A549 (cell line): ENCODE measurements at regions not wholly inside any gene's neighbourhood (a gene's known extent, or its start where the extent isn't known, plus 50 kb on each side); places are given as distances from the start of the nearest gene placed in this dataset.

ENCODE experiments used
- HDAC2 ChIP-seq: fragments of 200-600 bp; sonication (generic); IDR thresholded peaks from 2 replicates; pipeline ENCODE4 v1.6.1; 2016
- JUN ChIP-seq, 2 experiments: fragments of >200 bp; sonication (Bioruptor Twin); formaldehyde crosslinking; IDR thresholded peaks; 2 replicates in 1 of 2; 3 replicates in 1 of 2; pipeline ENCODE4 v1.6.1; 2016 to 2017
- JUNB ChIP-seq: fragments of >200 bp; sonication (Bioruptor Twin); formaldehyde crosslinking; IDR thresholded peaks from 2 replicates; pipeline ENCODE4 v1.6.1; 2016
- MAX ChIP-seq: IDR thresholded peaks from 2 replicates; pipeline ENCODE4 v1.6.1; 2012
- MYC ChIP-seq: IDR thresholded peaks from 2 replicates; pipeline ENCODE4 v1.6.1; 2012; ENCODE audit warnings: mild to moderate bottlenecking, inconsistent platforms, low read length, improper control_type of control experiment, borderline replicate concordance
- PBX3 ChIP-seq: IDR thresholded peaks from 2 replicates; pipeline ENCODE4 v1.6.1; 2012
- RARB ChIP-seq: fragments of 250-450 bp; sonication (Bioruptor Pico); IDR thresholded peaks from 2 replicates; pipeline ENCODE4 v1.8.0; 2021; ENCODE audit warnings: mild to moderate bottlenecking, moderate library complexity
- REST ChIP-seq: fragments of 200-600 bp; sonication (generic); IDR thresholded peaks from 2 replicates; pipeline ENCODE4 v1.6.1; 2016; ENCODE audit warnings: antibody characterized with exemption, mild to moderate bottlenecking, moderate library complexity
- RFX5 ChIP-seq: fragments of 450-650 bp; IDR thresholded peaks from 2 replicates; pipeline ENCODE4 v1.7.1; 2014; ENCODE audit warnings: antibody characterized with exemption, mild to moderate bottlenecking, moderate library complexity
- TF ChIP-seq, protein P1 (sequence below): fragments of >200 bp; sonication (Bioruptor Twin); formaldehyde crosslinking; IDR thresholded peaks from 3 replicates; pipeline ENCODE4 v1.5.1; 2016
- TF ChIP-seq, protein P2 (sequence below): fragments of 250-450 bp; sonication (Bioruptor Pico); IDR thresholded peaks from 2 replicates; pipeline ENCODE4 v1.5.0; 2021; ENCODE audit warnings: mild to moderate bottlenecking, moderate library complexity, borderline replicate concordance

DNA sequence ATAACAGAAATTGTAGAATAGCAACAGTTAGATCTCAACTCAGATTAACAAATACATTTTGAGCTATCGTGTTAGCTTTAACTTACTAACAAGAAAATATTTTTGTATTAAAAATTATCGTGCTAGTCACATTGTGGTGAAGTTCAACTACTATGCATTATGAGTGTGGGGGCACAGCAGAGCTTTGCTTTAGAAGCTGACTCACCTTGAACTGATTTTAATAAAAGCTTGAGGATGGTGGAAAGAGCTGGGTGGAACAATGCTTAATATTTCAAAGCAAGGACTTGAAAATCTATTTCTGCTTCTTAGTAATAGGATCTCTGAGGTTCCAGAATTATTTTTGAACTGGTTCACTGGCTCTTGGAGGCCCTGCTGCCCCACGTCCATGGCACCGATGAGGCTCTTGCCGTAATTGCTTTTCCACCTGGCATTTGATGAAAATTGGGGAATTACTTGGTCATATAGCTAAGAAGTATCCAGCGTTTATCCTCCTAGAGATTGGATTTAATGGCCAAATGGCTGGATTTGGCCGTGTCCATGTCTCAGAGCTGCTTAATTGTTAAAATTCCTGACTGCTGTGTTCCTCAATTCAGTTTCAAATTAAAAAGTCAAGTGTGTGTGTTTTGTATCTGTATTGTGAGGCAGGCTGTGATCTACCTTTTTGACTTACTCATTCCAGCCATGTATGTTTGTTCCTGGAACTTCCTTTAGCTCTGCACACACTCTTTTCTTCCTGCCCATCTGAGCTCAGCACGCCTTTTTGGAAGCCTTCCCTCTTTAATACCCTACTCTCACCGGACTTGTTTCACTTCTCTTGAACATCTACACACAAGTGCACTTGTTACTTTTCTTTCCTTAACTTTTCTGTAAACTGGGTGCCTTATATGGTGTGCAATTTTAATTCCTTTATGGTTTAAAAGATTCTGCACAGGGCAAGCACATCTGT lies 66.6 kb upstream of the LIMCH1 start:
- TF ChIP-seq, protein P1, sequence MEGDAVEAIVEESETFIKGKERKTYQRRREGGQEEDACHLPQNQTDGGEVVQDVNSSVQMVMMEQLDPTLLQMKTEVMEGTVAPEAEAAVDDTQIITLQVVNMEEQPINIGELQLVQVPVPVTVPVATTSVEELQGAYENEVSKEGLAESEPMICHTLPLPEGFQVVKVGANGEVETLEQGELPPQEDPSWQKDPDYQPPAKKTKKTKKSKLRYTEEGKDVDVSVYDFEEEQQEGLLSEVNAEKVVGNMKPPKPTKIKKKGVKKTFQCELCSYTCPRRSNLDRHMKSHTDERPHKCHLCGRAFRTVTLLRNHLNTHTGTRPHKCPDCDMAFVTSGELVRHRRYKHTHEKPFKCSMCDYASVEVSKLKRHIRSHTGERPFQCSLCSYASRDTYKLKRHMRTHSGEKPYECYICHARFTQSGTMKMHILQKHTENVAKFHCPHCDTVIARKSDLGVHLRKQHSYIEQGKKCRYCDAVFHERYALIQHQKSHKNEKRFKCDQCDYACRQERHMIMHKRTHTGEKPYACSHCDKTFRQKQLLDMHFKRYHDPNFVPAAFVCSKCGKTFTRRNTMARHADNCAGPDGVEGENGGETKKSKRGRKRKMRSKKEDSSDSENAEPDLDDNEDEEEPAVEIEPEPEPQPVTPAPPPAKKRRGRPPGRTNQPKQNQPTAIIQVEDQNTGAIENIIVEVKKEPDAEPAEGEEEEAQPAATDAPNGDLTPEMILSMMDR: no peak
- TF ChIP-seq REST (no peak), JUNB (no peak), PBX3 (no peak), MYC (no peak), MAX (no peak), JUN (IDR thresholded peaks at IDR 0.05) (no peak), RFX5 (no peak), RARB (CRISPR knock-in tag) (no peak), HDAC2 (no peak)
- TF ChIP-seq, protein P2, sequence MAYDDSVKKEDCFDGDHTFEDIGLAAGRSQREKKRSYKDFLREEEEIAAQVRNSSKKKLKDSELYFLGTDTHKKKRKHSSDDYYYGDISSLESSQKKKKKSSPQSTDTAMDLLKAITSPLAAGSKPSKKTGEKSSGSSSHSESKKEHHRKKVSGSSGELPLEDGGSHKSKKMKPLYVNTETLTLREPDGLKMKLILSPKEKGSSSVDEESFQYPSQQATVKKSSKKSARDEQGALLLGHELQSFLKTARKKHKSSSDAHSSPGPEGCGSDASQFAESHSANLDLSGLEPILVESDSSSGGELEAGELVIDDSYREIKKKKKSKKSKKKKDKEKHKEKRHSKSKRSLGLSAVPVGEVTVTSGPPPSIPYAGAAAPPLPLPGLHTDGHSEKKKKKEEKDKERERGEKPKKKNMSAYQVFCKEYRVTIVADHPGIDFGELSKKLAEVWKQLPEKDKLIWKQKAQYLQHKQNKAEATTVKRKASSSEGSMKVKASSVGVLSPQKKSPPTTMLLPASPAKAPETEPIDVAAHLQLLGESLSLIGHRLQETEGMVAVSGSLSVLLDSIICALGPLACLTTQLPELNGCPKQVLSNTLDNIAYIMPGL (CRISPR knock-in tag): no peak
